ENCODE measurements at regions not wholly inside any gene's neighbourhood (a gene's known extent, or its start where the extent isn't known, plus 50 kb on each side); places are given as distances from the start of the nearest gene placed in this dataset.

DNA sequence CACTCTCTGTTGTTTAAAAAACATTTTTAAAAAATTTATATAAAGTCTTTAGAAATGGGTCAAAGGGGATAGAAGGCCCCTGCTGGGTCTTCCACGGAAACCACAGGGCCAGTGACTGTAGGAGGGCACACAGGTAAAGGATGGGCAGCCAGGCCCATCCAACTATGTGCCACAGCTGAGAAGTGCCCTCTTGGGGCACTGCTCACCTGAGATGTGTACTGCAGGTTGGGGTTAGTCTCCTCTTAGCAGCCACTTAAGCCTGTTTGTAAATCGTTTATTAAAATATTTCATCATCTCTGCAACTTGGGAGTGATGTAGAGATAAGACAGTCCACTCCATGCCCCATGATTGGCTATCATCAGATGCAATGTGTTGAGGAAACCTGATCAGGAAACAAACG, 222.4 kb downstream of the DIRAS2 start:
- DNase-seq (ENCODE audit: low spot score) = no peak

DNA sequence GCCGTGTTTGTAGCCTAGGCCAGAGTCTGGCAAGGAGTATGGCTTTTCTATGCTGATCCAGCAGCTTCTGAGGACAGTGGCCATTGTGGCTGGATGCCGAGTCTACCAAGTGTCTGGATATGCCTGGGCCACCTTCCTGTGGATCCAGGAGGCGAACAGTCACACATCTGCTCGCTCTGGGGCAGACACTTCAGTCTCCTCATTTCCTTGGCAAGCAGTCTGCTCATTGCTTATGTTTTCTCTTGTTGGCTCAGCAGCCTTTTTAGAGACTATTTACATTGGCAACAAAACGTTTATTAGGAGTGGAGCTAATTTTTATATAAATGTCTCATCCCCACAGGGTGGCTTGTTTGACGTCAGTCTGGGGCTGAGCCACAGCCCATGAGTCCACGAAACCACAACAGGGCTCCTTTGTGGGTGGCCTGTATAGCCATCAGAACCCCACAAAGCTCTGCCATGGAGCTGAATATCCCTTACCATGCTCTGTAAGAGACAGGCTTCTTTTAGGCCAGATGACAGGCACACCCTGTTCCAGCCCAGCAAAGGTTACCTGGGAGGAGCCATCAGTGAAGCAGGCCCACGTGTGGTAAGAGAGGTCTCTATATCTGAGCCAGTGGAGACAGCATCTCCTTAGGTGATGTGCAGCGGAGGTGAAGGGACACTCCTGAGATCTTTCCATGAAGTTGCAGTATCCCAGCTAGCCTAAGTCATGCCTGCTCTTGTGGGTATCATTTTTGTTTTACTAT, 221.7 kb downstream of the DIRAS2 start:
- no peak for DNase-seq (ENCODE audit: low spot score)

DNA sequence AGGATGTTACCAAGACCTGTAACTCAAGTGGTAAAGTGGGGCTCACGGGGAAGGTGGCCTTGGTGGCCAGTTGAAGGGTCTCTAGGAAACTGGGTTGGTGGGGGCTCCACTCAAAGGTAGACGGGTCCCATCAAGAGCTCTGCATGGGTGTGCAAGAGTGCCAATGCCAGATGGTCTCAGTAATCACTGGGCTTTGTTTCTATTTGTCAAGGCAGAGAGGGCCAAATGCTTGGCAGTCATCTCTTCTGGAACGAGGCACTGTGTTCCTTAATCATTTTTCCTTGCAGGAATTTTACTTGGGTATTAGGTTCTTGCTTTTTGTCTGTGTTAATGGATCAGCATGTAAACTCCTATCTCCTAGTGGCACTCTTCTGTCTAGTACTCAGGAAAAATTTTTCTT, 220.8 kb downstream of the DIRAS2 start:
- DNase-seq (ENCODE audit: low spot score) = no peak

DNA sequence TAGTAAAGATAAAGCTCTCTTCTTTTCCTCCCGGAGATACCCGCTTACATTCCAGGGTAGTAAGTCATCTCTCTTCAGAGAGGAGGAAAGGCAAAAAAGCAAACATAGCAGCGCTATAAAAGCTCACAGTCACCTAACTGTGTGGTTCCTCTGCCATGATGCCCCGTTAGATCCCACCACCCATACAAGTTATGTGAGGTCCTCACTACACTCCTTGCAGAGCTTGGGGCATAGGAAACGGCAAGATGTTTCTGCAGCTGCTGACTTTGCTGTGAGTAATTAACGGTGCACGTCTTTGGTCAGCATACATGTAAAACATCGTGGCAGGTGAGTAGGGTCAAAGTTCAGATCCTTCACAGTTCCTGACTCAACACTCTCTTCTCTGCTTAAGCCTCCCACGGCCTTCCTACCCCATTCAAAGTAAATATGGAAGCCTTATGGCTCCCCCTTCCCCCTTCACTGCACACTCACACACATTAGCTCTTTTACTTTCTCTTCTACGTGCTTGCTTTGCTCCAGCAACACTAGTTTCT, 218.9 kb downstream of the DIRAS2 start:
- DNase-seq (ENCODE audit: low spot score) = no peak

DNA sequence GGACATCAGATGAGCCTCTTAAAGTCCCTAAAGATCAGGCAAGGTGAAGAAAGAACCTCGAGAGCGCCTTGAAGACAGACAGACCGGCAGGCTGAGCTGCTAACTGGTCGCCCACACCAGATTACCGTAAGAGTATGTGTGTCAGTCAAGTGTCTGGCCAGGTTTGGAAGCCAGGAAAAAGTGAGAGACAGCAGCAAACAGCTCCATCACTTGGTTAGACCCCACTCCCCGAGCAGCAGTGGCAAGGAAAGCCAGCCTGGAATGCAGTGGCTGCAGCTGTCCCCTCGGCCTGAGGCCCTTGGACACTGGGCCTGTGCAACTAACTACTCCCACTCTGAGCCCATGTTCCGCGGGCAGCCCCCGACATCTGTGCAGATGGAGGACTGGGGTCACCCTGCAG, 214.1 kb downstream of the DIRAS2 start:
- no peak for DNase-seq (ENCODE audit: low spot score)

DNA sequence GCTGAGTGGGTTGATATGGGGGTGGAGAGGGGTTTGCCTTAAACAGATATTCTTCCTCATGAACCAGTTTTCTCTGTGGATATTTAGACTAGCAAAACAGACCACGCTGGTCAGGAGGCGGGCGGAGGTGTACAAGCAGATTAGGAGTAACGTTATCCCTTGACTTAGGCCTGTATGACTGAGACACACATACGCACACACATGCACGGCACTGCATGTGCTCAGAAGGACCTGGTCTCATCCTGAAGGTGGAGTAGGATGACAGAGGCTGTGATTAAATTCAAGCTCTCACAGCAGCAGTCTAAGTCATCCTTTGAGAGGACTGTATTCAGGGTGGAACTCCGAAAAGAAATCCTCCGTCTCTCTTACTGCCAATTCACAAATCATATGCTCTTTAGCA, 209.7 kb downstream of the DIRAS2 start:
- no peak for DNase-seq (ENCODE audit: low spot score)

DNA sequence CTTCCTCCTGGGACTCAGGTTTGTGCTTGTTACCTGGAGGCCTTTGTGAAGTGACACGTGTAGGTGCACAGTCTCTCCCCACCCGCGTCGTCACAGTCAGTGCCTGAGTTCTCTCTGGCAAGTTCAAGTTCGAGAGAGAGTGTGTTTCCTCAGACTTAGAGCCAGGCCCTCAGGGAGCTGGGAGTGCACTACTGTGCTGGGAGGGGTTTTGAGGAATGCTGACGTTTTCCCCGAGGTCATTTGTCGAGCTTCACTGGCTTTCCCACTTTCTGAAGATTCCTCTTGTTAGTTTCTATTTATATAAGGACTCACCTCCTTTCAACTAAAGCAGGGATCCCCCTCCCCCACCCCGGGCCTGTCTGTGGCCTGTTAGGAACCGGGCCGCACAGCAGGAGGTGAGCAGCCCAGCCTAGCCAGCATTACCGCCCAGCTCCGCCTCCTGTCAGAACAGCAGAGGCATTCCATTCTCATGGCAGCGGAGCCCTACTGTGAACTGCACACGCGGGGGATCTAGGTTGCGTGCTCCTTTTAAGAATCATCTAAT, 209.2 kb downstream of the DIRAS2 start:
- DNase-seq (ENCODE audit: low spot score) = no peak

DNA sequence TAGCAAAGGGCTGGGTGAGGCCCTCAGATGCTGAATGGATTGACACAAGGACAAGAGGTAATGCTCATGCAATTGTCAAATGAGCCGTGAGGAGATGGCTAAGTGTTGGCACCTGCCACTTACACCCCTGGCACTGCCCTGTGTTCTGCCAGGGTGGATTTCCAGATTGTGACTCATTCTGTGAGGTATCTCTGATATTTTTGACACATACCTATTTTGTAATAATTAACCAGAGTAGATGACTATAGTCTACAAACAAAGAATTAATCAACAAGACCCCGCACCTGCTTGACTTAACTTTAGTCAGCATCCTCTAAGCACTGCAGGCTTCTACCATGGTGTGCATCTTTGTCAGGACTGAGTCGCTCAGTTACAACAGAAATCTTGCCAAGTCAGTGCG, 200.8 kb downstream of the DIRAS2 start:
- no peak for DNase-seq (ENCODE audit: low spot score)

DNA sequence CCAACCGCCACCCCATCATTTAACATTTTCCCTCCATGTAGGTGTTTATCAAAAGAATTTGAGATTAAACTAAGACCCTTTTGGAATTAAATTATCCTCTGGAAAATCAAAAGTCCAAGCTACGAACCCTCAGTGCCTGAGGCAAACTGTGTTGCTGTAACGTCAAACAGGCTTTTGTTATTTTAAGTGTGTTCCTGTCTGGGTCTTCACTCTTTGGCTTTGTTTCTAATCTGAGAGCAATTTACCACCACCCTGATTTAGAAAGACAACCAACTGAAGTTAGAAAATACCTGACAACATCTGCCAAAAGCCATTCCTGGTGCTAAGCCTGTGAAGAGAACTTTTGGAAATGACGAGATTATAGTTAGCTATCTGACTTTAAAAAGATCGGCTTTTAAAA, 199.9 kb downstream of the DIRAS2 start:
- DNase-seq (ENCODE audit: low spot score) = no peak

DNA sequence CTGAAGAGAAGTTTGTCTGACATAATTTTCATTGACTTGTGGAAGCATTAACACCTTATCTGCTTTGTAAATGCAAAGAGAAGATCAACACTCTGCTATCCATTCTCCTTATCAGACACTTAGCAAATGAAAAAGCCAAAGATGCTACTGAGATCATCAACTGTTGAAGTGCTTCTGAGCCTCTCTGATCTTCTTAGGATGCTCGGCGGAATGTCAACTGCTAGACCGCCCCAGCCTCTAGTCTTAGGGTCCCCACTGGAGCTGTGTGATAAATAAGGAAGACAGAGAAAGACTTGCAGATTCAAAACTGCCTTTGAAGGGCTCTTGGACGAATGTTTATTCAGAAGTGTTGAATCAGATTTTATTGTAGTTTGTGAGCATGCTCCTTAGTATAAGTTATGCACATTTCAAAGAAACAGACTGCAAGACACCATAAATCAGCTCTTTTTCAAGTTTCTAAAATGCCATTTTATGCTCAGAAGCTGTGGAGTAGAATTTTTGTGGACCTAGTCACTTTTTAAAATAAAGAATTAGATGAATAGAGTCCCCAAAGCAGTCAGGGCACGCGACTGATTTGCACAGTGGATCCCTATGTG, 197.9 kb downstream of the DIRAS2 start:
- no peak for DNase-seq (ENCODE audit: low spot score)

DNA sequence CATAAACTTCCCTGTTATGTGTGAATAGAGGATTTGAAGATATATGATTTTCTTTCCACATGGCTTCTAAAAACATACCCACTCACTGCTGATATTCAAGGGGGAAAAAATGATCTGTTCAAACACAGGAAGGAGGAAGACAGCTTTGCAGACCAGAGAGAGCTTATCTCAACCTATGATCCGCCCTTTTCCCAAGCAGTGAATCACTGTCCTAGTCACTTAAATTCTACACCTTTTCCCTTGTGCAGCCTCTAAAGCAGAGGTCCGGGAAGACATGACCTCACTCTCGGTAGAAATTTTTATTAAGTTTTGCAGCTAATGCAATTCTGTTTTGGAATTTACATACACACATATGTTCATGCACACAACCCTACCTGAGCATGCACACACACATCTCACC, 197.2 kb downstream of the DIRAS2 start:
- no peak for DNase-seq (ENCODE audit: low spot score)

DNA sequence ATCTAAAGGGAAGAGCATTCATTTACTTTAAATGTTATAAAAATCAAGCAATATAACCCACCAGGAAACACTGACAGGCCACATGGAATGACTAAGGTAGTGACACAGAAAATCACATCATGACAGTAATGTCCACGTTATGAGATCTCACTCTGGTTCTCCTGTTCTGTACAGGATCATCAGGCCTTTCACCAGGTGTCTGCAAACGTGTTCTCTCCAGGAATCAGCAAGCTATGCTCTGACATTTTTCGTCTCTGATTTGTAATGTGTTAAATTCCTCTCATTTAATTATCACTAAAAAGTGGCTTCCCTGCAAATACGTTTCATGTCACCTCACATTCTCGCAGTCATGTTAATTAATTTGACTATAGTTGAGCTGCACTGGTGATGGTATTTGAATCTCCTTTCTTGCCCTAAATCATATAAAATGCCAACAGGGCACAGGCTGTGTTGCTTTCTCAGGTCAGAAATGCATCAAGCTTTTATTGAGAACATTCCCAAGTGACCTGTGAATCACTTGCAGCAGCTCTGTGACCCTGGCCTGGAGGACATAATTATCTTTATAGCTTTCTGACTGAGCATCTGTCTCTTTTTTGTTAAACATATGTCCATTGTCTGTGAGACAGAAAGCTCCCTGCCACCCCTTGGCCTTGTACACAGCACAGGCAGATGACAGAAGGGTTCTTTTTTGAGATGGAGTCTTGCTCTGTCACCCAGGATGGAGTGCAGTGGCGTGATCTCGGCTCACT, 196.2 kb downstream of the DIRAS2 start:
- DNase-seq (ENCODE audit: low spot score) = no peak

DNA sequence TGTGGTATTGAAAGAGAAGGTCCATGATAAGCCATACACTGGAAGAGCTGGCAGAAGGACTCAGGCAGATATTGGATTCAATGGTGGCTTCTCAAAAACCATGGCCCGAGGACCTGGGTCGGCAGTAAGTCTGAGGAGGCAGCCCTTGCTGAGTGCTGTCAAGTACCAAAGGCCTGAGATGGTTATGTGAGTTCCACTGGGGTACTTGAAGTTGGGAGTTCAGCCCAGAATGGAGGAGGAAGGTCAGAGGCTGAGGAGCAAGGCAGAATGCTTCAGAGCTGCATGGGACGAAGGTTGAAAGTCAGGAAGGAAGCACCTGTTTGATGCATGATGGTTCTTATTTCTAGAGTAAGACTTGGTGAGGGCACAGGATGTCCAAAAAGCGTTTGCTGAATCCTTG, 194.9 kb downstream of the DIRAS2 start:
- DNase-seq (ENCODE audit: low spot score) = no peak

DNA sequence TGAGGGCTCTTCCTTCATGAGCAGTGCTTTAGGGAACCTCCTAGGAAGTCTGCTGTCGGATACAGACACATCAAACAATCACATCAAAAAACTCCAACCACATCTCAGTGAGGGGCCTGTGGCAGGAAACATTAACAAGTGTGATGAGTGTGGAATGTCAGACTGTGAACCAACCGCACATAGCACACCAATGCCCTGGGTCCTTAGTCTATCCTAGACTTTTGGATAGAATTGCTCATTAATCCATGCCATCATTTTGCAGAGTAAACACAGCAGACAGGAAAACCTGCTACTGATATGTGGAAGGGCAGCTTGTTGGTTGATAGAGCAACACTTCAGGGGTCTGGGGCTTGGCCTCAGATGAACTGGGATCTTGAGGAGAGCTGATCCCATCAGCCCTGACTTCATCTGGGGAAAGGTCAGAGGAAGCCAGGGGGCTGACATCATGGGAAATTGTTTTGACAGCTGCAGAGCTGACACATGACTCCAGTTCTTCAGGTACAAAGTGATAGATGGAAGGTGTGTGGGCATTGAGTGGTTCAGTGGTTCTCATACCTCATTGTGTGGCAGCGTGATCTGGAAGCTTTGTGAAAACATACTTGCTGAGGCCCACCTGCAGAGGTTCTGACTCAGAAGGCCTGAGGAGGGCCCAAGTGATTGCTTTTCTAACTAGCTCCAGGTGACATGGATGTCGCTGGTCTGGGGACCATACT, 193.3 kb downstream of the DIRAS2 start:
- no peak for DNase-seq (ENCODE audit: low spot score)

DNA sequence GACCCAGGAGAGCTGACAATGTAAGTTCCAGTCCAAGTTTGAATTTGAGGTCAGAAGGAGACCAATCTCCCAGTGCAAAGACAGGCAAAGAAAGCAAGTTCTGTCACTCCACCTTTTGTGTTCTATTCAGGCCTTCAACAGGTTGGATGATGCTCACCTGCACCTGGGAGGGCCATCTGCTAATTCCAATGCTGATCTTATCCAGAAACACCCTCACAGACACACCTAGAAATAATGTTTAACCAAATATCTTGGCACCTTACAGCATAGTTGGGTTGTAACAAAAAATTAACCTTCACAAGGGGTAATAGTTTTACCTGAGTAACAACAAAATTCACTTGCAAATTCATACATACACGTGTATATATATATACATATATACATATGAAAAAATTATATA, 190.8 kb downstream of the DIRAS2 start:
- DNase-seq (ENCODE audit: low spot score) = no peak

DNA sequence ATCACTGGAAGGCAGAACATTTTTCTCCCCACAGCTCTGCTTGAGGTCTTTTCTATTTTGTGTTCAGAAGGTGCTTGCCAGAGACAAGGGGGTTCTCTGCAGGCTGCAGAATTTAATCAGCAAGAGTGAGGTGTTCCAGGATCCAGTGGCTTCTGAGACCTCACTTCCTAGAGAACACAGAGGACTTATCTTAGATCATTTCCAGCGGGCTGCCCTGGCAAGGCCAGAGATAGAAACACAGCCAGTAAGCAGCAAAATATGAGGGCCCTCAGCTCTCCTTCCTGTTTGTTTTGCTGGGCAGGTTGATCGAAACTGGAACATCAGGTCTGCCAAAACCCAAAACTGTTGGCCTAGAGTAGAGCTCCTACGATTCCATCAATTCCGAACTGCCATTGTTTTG, 187.3 kb downstream of the DIRAS2 start:
- no peak for DNase-seq (ENCODE audit: low spot score)

DNA sequence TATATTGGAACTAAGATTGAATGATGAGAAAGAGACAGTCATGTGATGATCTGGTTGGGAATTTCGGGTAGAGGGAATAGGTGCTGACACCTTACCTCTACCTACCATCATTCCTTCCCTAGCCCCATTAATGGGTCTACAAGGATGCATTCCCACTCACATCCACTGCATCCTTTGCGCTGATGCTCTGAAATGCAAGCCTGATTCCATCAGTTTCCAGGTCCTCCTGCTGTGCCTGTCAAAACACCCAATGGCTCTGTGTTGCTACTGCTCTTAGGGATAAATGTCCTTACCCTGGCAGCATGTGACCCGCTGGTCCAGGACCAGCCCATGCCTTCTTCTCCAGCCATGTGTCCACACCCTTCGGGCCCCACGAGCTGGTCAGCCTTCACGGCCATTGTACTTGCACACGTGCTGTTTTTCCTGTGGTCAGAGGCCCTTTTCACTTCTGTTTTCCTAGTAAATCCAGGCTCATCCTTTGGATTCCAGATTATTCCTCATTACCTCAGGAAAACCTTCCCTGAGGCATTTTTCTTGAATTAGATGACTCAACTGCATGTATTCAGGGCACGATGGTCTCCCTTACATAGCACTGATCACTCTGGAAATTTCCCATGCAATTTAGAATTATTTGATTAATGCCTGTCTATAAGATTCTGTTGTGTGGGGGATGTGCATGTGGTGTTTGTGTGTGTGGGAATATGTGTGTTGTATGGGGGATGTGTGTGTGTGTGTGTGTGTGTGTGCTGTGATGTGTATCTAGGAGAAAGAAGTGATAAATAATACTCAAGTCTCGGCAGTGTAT, 185.0 kb downstream of the DIRAS2 start:
- no peak for DNase-seq (ENCODE audit: low spot score)

DNA sequence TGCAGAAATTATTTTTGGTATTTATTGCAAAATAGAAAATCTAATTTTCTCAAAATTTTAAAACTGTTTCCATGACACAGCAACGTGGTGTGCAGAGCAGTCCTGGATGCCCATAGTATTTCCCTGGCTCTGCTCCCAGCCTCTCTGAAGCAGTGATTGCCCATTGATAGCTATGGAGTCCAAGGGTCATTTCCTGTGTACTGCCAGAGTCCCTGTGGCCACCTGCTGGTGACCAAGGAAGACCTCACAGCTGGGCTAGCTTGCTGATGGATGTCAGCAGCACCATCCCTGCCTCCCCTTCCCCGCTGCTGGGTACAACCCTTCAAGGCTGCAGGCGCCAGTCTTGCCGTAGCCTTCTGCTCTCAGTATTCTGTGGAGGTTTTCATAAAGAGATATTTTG, 184.1 kb downstream of the DIRAS2 start:
- DNase-seq (ENCODE audit: low spot score) = no peak

DNA sequence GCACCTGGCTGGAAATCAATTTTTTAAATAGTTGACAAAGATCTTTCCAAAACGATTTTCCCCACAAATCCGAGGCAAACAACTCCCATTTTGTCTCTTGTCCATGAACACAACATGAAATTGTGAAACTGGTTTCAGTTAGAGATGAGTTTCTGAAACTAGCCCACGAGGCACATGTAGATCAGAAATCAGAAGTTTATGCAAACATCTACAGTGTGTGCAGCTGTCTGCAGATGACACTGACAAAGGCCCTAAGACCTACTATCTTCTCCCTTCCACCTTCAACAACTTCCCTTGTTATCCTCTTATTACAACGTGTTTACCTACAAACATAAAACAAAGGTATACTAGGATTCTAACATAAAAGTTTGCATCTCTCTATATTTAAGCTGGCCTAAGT, 183.3 kb downstream of the DIRAS2 start:
- no peak for DNase-seq (ENCODE audit: low spot score)

DNA sequence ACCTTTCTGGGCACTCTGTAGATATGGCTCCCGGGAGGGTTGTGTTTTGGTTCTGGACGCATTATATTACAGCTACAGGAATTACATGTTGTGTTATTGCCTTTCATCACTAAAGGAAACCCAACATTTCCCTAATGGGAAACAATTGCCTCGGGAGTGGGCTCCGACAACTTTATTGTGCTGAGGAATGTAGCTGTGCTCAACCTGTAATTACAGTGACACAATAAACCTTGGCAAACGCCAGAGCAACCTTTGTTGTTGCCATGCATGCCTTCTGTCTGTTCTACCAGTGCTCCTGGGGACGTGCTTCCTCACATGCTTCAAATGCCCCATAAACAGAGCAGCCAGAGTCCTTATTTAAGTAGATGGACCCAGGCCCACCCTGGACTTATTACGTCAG, 182.4 kb downstream of the DIRAS2 start:
- no peak for DNase-seq (ENCODE audit: low spot score)

DNA sequence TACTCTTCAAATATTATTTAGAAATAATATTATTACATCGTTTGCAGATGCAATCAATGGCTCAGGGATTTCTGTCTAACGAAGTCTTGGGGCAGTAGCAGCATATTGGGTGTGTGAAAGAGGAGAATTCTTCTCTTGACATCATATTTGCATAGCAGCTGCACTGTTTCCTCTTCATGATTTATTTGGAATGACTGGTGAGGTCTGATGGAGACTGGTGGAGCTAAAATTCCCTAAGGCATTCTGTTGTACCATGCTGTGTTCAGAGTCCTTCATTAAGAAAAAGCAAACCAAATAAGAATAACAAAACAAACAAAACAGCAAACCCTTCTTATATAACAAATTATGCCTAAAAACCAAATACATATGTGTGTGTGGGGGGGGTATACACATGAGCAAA, 177.6 kb downstream of the DIRAS2 start:
- DNase-seq (ENCODE audit: low spot score) = no peak
